Stomach smooth muscle (tissue), 2 donors: ENCODE measurements at regions not wholly inside any gene's neighbourhood (a gene's known extent, or its start where the extent isn't known, plus 50 kb on each side); places are given as distances from the start of the nearest gene placed in this dataset.

ENCODE experiments used
- H3K27ac ChIP-seq: one replicate; pipeline ENCODE4 v1.7.0; 2013; ENCODE audit warnings: mild to moderate bottlenecking, low read length, inconsistent platforms
- H3K27me3 ChIP-seq, 2 donors: one replicate each; pipeline ENCODE4 v1.7.0; 2013; ENCODE audit warnings: low read length in 2 of 2; ENCODE audit not compliant: insufficient read depth in 2 of 2, control insufficient read depth in 1 of 2
- H3K36me3 ChIP-seq, 2 donors: one replicate each; pipeline ENCODE4 v1.7.0; 2013; ENCODE audit warnings: low read length in 2 of 2; ENCODE audit not compliant: control insufficient read depth in 2 of 2, insufficient read depth in 2 of 2
- H3K4me1 ChIP-seq: one replicate; pipeline ENCODE4 v1.7.0; 2013; ENCODE audit warnings: low read length; ENCODE audit not compliant: control insufficient read depth, insufficient read depth
- H3K4me3 ChIP-seq, 2 donors: one replicate each; pipeline ENCODE4 v1.7.0; 2013; ENCODE audit warnings: low read length in 2 of 2
- H3K9ac ChIP-seq, 2 donors: one replicate each; pipeline ENCODE4 v1.7.0; 2013; ENCODE audit warnings: low read length in 2 of 2, mild to moderate bottlenecking in 1 of 2
- H3K9me3 ChIP-seq, 2 donors: one replicate each; pipeline ENCODE4 v1.7.0; 2013; ENCODE audit warnings: low read length in 2 of 2; ENCODE audit not compliant: control insufficient read depth in 2 of 2
- donor health status: healthy.
- donor health status: Pancreatic carcinoma.

DNA sequence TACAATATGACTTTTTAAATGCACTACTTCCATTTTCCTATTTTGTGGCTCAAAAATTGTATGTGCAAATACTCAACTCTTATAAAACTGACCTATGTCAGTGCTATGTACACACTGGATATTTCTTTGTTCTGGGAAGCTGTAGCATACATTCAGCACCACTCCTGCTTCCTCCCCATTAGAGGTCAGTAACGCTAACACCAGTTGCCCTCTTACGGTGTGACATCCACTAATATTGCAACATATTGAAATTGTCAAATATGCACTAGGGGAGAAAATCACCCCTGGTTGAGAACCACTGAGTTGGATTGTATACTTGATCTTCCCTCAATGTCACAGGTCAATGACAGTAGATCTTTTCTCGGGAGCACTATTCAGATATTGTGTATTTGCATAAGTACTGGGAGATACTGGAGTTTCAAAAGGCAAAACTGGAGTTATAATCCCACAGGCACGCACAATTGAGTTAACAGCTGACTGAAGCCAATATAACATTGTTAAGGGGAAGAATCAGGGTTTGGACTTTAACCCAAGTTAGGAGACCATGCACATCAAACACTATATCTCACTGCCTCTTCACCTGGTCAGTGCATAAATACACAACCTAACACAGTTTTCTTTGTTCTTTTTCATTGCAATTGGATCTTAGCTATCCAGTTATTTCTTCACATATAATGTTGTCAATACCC is 1276.5 kb upstream of the MIR17HG start:
- Histone ChIP-seq H3K9me3 (no peaks in the 10 kb centered on the region), H3K27me3 (no peaks in the 10 kb centered on the region), H3K4me1 (no peaks in the 10 kb centered on the region), H3K36me3 (no peaks in the 10 kb centered on the region), H3K27ac (no peak overlapping the region), H3K9ac (no peak overlapping the region), H3K4me3 (no peak overlapping the region)

DNA sequence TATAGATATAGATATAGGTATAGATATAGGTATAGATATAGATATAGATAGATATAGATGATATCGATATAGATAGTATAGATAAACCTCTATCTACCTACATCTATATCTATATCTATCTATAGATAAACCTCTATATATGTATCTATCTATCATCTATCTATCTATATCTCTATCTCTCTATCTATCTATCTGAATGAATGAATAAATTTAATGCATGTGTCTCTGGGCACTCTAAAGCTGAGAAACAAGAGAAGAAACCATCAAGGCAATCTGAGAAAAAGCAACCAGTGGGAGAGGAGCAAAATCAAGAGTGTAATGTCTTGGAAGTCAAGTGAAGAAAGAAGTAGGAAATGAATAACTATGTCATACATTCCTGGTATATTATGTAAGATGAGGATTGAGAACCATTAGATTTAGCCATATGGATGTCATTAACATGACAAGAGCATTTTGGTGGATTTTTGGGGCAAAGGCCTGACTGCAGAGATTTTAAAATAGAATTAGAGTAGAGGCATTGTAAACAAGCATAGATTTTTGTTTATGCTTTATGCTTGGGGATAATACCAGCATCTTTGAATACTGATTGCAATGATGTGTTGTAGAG is 1262.7 kb upstream of the MIR17HG start:
- H3K4me1 ChIP-seq, result no peaks in the 10 kb centered on the region
- H3K9me3 ChIP-seq, result no peaks in the 10 kb centered on the region
- no peaks in the 10 kb centered on the region for H3K36me3 ChIP-seq
- no peaks in the 10 kb centered on the region for H3K27me3 ChIP-seq
- H3K9ac ChIP-seq, result no peak overlapping the region
- H3K27ac ChIP-seq, result no peak overlapping the region
- no peak overlapping the region for H3K4me3 ChIP-seq

DNA sequence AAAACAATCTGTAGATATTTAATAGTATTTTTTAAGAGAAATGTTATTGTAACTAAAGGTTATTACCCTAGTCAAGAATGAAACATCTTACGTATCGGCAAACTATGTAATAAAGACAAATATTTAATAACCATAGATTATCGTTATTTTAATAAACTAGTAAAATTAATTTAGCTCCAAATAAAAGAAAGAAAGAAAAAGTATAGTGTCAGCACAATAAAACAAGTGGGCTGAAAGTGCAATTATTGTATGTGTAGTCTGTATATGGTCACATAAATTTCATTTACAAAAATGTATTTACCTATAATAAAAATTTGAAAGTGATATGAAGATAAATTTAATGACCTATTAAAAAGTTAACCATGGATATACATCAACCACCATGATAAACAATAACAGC is 1258.4 kb upstream of the MIR17HG start:
- Histone ChIP-seq H3K4me1 (no peaks in the 10 kb centered on the region), H3K9me3 (no peaks in the 10 kb centered on the region), H3K9ac (no peak overlapping the region), H3K27me3 (no peaks in the 10 kb centered on the region), H3K27ac (no peak overlapping the region), H3K4me3 (no peak overlapping the region), H3K36me3 (no peaks in the 10 kb centered on the region)

DNA sequence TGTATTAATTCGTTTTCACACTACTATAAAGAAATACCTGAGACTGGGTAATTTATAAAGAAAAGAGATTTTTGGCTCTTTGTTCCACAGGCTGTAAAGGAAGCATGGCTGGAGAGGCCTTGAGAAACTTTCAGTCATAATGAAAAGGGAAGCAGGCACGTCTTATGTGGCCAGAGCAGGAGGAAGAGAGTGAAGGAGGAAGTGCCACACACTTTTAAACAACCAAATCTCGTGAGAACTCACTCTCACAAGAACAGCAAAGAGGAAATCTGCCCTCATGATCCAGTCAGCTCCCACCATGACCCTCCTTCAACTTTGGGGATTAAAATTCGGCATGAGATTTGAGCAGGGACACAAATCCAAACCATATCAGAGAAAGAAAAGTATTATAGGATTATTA is 1255.9 kb upstream of the MIR17HG start:
- Histone ChIP-seq H3K27me3 (no peaks in the 10 kb centered on the region), H3K4me1 (no peaks in the 10 kb centered on the region), H3K4me3 (no peak overlapping the region), H3K27ac (no peak overlapping the region), H3K9me3 (no peaks in the 10 kb centered on the region), H3K9ac (no peak overlapping the region), H3K36me3 (no peaks in the 10 kb centered on the region)

DNA sequence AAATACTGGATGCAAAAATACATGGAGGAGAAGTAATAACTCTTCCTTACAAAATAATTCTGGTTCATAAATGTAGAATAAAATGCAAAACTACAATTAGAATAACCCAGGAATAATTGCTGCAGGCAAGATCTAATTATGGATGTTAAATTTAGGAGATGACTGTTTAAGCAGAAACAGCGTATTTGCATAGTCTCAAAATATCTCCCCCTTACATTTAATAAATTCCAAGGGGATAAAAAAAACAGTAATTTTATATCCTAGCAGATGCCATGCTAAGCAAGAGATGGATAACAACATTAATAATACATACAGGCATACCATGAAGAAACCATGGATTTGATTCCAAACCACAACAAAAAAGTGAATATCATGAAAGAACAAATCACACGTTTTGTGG is 1253.1 kb upstream of the MIR17HG start:
- H3K27ac ChIP-seq, result no peak overlapping the region
- H3K4me1 ChIP-seq, result no peaks in the 10 kb centered on the region
- no peak overlapping the region for H3K4me3 ChIP-seq
- no peaks in the 10 kb centered on the region for H3K36me3 ChIP-seq
- no peak overlapping the region for H3K9ac ChIP-seq
- H3K9me3 ChIP-seq, result no peaks in the 10 kb centered on the region
- H3K27me3 ChIP-seq, result no peaks in the 10 kb centered on the region

DNA sequence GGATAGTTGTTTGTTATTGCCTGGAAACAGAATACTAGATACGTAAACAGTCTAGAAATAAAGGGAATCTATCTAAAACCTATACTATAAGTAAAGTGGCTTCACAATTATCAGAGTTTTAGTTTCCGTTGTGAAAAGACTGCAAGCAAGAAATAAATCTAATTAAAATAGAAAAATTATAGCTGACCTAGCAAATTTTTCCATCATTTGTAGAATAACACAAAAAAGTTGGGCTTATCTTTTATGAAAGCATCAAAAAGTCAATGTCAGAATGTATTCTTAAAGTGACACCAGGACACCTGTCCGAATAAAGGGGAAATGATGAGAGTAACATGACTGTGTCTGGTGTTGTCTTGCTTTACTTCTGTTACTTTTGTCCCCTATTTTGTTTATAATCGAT is 1248.9 kb upstream of the MIR17HG start:
- no peaks in the 10 kb centered on the region for H3K4me1 ChIP-seq
- no peaks in the 10 kb centered on the region for H3K27me3 ChIP-seq
- no peak overlapping the region for H3K4me3 ChIP-seq
- no peaks in the 10 kb centered on the region for H3K36me3 ChIP-seq
- H3K9me3 ChIP-seq, result no peaks in the 10 kb centered on the region
- no peak overlapping the region for H3K27ac ChIP-seq
- H3K9ac ChIP-seq, result no peak overlapping the region

DNA sequence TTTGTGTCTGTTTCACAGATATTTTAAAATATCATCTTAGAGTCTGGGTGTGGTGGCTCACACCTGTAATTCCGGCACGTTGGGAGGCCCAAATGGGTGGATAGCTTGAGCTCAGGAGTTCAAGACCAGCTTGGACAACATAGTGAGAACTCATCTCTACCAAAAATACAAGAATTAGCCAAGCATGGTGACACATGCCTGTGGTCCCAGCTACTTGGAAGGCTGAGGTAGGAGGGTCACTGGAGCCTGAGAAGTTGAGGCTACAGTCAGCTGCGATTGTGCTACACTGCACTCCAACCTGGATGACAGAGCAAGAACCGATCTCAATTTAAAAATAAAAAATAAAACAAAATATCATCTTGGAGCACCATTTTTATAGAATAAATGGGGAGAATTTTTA is 1247.6 kb upstream of the MIR17HG start:
- Histone ChIP-seq H3K9ac (no peak overlapping the region), H3K27me3 (no peaks in the 10 kb centered on the region), H3K4me3 (no peak overlapping the region), H3K4me1 (no peaks in the 10 kb centered on the region), H3K36me3 (no peaks in the 10 kb centered on the region), H3K9me3 (no peaks in the 10 kb centered on the region), H3K27ac (no peak overlapping the region)

DNA sequence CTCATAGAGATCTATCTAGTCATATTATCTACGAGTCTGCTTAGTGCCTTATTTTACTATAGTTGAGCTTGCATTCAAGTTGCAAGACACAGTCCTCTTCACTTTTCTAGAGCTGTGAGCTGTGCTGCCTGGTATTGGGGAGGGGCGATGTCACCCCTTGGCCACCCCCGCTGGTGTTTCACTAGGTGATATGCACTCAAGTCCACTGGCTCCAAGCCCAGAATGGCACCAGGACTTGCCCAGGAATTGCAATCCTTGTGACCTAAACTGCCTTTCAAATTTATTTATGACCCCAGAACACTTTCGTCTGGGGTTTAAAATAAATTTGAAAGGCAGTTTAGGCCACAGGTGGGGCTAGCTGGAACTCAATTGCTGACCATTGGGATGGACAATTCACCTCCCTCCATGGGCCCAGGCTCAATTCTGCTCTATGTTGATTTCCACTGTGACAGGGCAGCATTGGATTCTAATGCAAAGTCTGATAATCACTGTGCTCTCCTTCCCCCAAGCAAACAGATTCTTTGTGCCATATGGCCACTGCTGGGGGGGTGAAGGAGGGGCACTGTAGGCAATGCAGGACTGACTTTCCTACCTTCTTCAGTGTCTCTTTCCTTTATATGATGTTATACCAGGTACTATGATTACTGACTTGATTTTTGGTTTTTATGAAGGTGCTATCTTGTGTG is 1244.2 kb upstream of the MIR17HG start:
- H3K9me3 ChIP-seq, result no peaks in the 10 kb centered on the region
- no peak overlapping the region for H3K27ac ChIP-seq
- no peaks in the 10 kb centered on the region for H3K36me3 ChIP-seq
- no peak overlapping the region for H3K9ac ChIP-seq
- H3K4me1 ChIP-seq, result no peaks in the 10 kb centered on the region
- H3K4me3 ChIP-seq, result no peak overlapping the region
- no peaks in the 10 kb centered on the region for H3K27me3 ChIP-seq

DNA sequence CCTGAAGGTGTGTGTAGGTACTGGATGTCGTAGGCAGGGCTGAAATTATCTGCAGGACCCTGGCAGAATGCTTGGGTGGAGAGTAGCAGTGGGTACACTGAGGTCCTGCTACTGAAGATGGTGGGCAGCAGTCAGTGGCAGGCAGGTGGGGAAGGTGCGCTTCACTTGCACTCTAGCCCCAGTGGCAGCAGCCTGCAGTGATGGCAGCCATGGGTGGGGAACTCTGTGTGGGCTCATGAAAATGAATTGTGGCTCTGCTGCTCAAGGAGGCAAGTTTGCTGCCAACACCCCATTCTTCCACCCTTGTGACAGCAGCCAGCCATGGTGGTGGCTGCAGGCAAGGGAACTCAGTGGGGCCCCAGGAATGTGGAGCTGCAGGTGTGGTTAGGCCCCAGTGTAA is 1242.7 kb upstream of the MIR17HG start:
- Histone ChIP-seq H3K27ac (no peak overlapping the region), H3K9me3 (no peaks in the 10 kb centered on the region), H3K9ac (no peak overlapping the region), H3K27me3 (no peaks in the 10 kb centered on the region), H3K36me3 (no peaks in the 10 kb centered on the region), H3K4me3 (no peak overlapping the region), H3K4me1 (no peaks in the 10 kb centered on the region)

DNA sequence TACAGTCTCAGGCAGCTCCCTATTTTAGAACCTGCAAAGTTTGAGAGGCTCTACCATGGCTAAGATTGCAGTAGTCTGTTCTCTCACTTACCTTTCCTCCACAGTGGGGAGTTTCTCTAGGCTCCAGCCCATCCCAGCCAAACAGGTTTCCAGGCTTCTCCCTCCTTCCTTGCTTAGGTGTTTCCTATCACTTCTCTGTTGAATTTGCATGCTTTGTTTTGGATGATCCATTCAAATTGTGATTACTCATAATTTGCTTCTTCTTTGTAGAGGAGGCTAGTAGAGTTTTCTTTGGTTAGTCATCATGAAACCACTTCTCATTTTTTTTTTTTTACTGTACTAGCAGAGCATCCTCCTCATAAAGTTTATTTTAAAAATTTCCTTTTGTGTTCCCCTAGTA is 1242.2 kb upstream of the MIR17HG start:
- H3K36me3 ChIP-seq, result no peaks in the 10 kb centered on the region
- H3K27me3 ChIP-seq, result no peaks in the 10 kb centered on the region
- H3K4me1 ChIP-seq, result no peaks in the 10 kb centered on the region
- no peak overlapping the region for H3K9ac ChIP-seq
- H3K27ac ChIP-seq, result no peak overlapping the region
- no peaks in the 10 kb centered on the region for H3K9me3 ChIP-seq
- H3K4me3 ChIP-seq, result no peak overlapping the region
